ENCODE measurements at regions not wholly inside any gene's neighbourhood (a gene's known extent, or its start where the extent isn't known, plus 50 kb on each side); places are given as distances from the start of the nearest gene placed in this dataset.

GRCh38 chr9:32218100-32218767 is 166.2 kb upstream of the ACO1 start:
- ChIA-PET POLR2A (no interaction called here), CTCF (no interaction called here)
- TF ChIP-seq, protein P1, sequence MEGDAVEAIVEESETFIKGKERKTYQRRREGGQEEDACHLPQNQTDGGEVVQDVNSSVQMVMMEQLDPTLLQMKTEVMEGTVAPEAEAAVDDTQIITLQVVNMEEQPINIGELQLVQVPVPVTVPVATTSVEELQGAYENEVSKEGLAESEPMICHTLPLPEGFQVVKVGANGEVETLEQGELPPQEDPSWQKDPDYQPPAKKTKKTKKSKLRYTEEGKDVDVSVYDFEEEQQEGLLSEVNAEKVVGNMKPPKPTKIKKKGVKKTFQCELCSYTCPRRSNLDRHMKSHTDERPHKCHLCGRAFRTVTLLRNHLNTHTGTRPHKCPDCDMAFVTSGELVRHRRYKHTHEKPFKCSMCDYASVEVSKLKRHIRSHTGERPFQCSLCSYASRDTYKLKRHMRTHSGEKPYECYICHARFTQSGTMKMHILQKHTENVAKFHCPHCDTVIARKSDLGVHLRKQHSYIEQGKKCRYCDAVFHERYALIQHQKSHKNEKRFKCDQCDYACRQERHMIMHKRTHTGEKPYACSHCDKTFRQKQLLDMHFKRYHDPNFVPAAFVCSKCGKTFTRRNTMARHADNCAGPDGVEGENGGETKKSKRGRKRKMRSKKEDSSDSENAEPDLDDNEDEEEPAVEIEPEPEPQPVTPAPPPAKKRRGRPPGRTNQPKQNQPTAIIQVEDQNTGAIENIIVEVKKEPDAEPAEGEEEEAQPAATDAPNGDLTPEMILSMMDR (IDR thresholded peaks at IDR 0.05; ENCODE audit: control extremely low read depth, extremely low read depth, low read depth, missing control alignments): no peak
- DNase-seq (ENCODE audit: extremely low spot score): peak; percentile 67

- no peak for DNase-seq (ENCODE audit: extremely low spot score)
- TF ChIP-seq, protein P1 (IDR thresholded peaks at IDR 0.05; ENCODE audit: control extremely low read depth, extremely low read depth, low read depth, missing control alignments): no peak
- POLR2A ChIA-PET: no interaction called here
- CTCF ChIA-PET: no interaction called here
These were observed 163.7 kb upstream of the ACO1 start for GRCh38 chr9:32220750-32221149.

- no peak for DNase-seq (ENCODE audit: extremely low spot score)
- ChIA-PET CTCF (no interaction called here), POLR2A (no interaction called here)
- TF ChIP-seq, protein P1 (IDR thresholded peaks at IDR 0.05; ENCODE audit: control extremely low read depth, extremely low read depth, low read depth, missing control alignments): no peak
These were observed 150.0 kb upstream of the ACO1 start for GRCh38 chr9:32234451-32234850.

DNA sequence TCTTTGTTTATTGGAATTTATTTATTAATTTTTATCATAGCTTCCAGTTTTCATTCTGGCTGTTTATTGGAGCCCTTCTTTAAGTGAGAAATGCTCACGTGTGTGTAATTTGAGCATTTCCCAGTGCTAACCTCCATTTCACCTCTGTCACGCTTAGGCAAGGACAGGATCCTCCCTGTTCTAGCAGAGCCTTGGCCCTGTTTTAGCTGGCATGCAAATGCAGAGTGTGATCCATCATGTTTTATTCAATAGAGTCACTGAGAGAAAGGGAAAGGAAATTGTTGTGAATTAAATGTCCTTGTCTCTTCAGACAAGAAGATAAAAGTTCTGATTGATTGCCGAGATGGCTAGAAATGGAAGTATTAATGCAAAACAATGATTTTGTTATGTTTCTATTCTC is 137.3 kb upstream of the ACO1 start:
- TF ChIP-seq, protein P1 (IDR thresholded peaks at IDR 0.05; ENCODE audit: control extremely low read depth, extremely low read depth, low read depth, missing control alignments): no peak
- no peak for DNase-seq (ENCODE audit: extremely low spot score)
- CTCF ChIA-PET: interaction anchor here (1.1 to 2.7 kb wide), 3 partner anchors 15 to 99 kb away, joined by 3 to 11 read pairs (median 3); no protein-coding TSS in a partner anchor
- POLR2A ChIA-PET: no interaction called here

GRCh38 chr9:32248189-32248712 is 136.2 kb upstream of the ACO1 start:
- CTCF ChIA-PET: interaction anchor here (1.3 to 2.7 kb wide), 2 partner anchors 77 to 100 kb away, joined by 3 to 11 read pairs; no protein-coding TSS in a partner anchor
- DNase-seq (ENCODE audit: extremely low spot score): no peak
- TF ChIP-seq, protein P1 (IDR thresholded peaks at IDR 0.05; ENCODE audit: control extremely low read depth, extremely low read depth, low read depth, missing control alignments): no peak
- POLR2A ChIA-PET: no interaction called here

DNA sequence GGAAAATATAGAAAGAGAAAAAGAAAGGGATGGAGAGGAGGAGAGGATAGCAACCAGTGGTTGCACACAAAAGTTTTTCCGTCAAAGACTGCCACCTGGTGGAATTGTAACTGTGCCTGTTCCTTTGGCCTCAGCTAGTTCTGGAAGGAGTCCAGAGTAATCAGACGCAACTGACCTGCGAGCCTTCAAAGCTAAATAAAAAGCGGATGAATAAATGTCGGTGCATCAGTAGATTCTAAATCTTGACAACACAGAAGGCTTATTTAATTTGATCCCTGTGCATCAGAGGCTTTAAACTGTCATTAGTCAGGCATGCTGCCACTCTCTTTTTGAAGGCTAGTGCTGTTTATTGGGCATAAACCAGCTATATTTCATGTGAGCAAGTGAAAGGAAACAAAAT is 132.9 kb upstream of the ACO1 start:
- DNase-seq (ENCODE audit: extremely low spot score): peak; percentile 52
- ChIA-PET CTCF (interaction anchor here (0.8 to 3.8 kb wide), 15 partner anchors 8 to 119 kb away, joined by 3 to 53 read pairs (median 4); no protein-coding TSS in a partner anchor), POLR2A (no interaction called here)
- TF ChIP-seq, protein P1 (IDR thresholded peaks at IDR 0.05; ENCODE audit: control extremely low read depth, extremely low read depth, low read depth, missing control alignments): peak; percentile 82

Measured in GM10248 (cell line).